ENCODE measurements at regions not wholly inside any gene's neighbourhood (a gene's known extent, or its start where the extent isn't known, plus 50 kb on each side); places are given as distances from the start of the nearest gene placed in this dataset.
A peak's percentile ranks its signal among the peaks of the same experiment; 100 is the strongest.
"Not testable (repeated sequence)": the region's sequence is repeated elsewhere in the genome, so short reads cannot be mapped to it uniquely, and the experiment has no call there.

DNA sequence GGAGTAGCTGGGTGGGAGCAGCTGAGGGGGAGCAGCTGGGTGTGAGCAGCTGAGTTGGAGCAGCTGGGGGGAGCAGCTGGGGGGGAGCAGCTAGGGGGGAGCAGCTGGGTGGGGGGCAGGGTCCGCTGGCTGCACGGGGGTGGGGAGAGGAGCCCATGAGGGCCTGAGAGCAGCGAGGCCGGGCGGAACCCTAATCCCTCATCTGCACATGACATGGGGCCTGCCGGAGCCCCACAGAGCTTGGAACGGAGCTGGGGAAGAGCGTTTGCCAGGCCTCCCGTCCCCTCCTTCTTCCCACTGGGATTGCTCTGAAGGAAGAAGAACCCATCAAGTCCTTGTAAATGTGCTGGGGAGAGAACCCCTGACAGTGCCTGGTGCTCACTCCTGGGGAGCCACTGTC, 83.2 kb upstream of the LPCAT1 start:
- not testable (repeated sequence) for H3K36me3 Mint-ChIP-seq (ENCODE audit: low read depth); H3K9me3 Mint-ChIP-seq (ENCODE audit: low read depth); H3K4me3 Mint-ChIP-seq (ENCODE audit: unreplicated experiment); H3K4me1 Mint-ChIP-seq (ENCODE audit: low read depth); DNase-seq (ENCODE audit: low spot score); H3K27ac Mint-ChIP-seq (ENCODE audit: unreplicated experiment)
- H3K27me3 Mint-ChIP-seq (ENCODE audit: low read depth): peaks cover 33% of the 10 kb centered on the region

DNA sequence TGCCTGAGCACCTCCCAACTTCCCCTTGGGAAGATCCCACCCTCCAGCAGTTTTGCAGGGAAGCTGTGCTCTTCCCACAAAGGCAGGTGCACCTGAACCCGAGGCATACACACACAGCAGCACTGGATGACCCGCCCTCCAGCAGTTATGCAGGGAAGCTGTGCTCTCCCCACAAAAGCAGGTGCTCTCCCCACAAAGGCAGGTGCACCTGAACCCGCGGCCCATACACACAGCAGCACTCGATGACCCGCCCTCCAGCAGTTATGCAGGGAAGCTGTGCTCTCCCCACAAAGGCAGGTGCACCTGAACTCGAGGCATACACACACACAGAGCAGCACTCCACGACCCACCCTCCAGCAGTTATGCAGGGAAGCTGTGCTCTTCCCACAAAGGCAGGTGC, 80.2 kb upstream of the LPCAT1 start:
- H3K27me3 Mint-ChIP-seq (ENCODE audit: low read depth): peaks cover 36% of the 10 kb centered on the region
- not testable (repeated sequence) for H3K27ac Mint-ChIP-seq (ENCODE audit: unreplicated experiment); H3K9me3 Mint-ChIP-seq (ENCODE audit: low read depth); H3K36me3 Mint-ChIP-seq (ENCODE audit: low read depth); DNase-seq (ENCODE audit: low spot score); H3K4me1 Mint-ChIP-seq (ENCODE audit: low read depth); H3K4me3 Mint-ChIP-seq (ENCODE audit: unreplicated experiment)

DNA sequence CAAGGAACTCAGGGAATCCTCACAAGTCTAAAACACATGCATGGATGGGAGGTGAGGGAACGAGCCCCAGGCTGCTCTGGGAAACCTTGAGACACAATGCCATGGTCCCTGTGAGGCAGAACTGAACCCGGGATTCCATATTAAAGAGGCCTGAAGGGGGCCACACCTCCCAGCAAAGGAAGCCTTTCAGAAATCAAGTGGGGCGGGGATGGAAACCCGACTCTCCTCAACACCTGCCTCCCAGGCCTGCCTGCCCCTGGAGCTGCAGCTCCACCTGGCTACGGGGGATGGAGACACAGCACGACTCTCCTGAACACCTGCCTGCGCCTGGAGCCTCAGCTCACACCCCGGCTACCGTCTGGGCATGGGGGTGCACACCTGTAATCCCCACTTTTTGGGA, 77.8 kb upstream of the LPCAT1 start:
- not testable (repeated sequence) for DNase-seq (ENCODE audit: low spot score); H3K36me3 Mint-ChIP-seq (ENCODE audit: low read depth); H3K4me1 Mint-ChIP-seq (ENCODE audit: low read depth); H3K27ac Mint-ChIP-seq (ENCODE audit: unreplicated experiment); H3K4me3 Mint-ChIP-seq (ENCODE audit: unreplicated experiment); H3K9me3 Mint-ChIP-seq (ENCODE audit: low read depth)
- peaks cover 31% of the 10 kb centered on the region for H3K27me3 Mint-ChIP-seq (ENCODE audit: low read depth)

GRCh38 chr5:1598950-1599737, 75.4 kb upstream of the LPCAT1 start:
- H3K4me1 Mint-ChIP-seq (ENCODE audit: low read depth); H3K4me3 Mint-ChIP-seq (ENCODE audit: unreplicated experiment); DNase-seq (ENCODE audit: low spot score); H3K27ac Mint-ChIP-seq (ENCODE audit: unreplicated experiment); H3K9me3 Mint-ChIP-seq (ENCODE audit: low read depth); H3K36me3 Mint-ChIP-seq (ENCODE audit: low read depth): not testable (repeated sequence)
- peak; percentile 78 for TF ChIP-seq CTCF (IDR thresholded peaks at IDR 0.05)
- peaks cover 25% of the 10 kb centered on the region for H3K27me3 Mint-ChIP-seq (ENCODE audit: low read depth)

DNA sequence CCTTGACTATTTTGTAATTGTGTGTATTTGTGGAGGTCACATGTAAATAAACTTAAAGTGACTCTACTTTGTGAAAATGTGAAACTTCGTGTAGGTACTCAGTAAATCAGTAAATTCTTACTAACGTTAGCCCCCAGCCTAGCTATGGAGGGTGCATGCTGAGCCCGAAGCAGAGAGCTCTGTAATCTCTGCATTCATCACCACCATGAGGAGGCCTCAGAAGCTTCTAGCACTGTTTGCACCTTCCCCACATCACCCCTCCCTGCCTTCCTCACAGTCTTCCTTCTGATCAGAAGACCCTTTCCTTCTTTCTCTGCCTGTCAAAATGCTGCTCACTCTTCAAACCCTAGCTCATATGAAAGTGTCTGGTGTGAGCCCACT, 73.3 kb upstream of the LPCAT1 start:
- H3K36me3 Mint-ChIP-seq (ENCODE audit: low read depth); H3K9me3 Mint-ChIP-seq (ENCODE audit: low read depth); H3K27ac Mint-ChIP-seq (ENCODE audit: unreplicated experiment); H3K4me3 Mint-ChIP-seq (ENCODE audit: unreplicated experiment); DNase-seq (ENCODE audit: low spot score); H3K4me1 Mint-ChIP-seq (ENCODE audit: low read depth): not testable (repeated sequence)
- TF ChIP-seq CTCF (IDR thresholded peaks at IDR 0.05): peak; percentile 17
- H3K27me3 Mint-ChIP-seq (ENCODE audit: low read depth): peaks cover 14% of the 10 kb centered on the region

DNA sequence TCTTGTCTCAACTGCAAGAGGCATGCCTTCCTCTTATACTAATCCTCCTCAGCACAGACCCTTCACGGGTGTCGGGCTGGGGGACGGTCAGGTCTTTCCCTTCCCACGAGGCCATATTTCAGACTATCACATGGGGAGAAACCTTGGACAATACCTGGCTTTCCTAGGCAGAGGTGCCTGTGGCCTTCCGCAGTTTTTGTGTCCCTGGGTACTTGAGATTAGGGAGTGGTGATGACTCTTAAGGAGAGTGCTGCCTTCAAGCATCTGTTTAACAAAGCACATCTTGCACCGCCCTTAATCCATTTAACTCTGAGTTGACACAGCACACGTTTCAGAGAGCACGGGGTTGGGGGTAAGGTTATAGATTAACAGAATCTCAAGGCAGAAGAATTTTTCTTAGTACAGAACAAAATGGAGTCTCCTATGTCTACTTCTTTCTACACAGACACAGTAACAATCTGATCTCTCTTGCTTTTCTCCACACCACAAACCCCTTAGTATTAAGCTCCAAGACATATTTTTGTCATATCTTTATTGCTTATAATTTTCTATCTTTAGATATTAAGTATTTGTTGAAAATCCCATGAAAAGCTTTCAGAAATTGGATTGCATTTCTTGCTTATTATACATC, 72.8 kb upstream of the LPCAT1 start:
- H3K27me3 Mint-ChIP-seq (ENCODE audit: low read depth): peaks cover 14% of the 10 kb centered on the region
- not testable (repeated sequence) for DNase-seq (ENCODE audit: low spot score); H3K27ac Mint-ChIP-seq (ENCODE audit: unreplicated experiment); H3K36me3 Mint-ChIP-seq (ENCODE audit: low read depth); H3K4me1 Mint-ChIP-seq (ENCODE audit: low read depth); H3K4me3 Mint-ChIP-seq (ENCODE audit: unreplicated experiment); H3K9me3 Mint-ChIP-seq (ENCODE audit: low read depth)

- Mint-ChIP-seq H3K27me3 (ENCODE audit: low read depth) (peaks cover 4% of the 10 kb centered on the region), H3K36me3 (ENCODE audit: low read depth) (no peaks in the 10 kb centered on the region)
- no peak for DNase-seq (ENCODE audit: low spot score)
These were observed 70.8 kb upstream of the LPCAT1 start for GRCh38 chr5:1594357-1595106.

More at GRCh38 chr5:1594357-1595106, 70.8 kb upstream of the LPCAT1 start:
- Mint-ChIP-seq H3K4me3 (ENCODE audit: unreplicated experiment) (peak overlapping the region; percentile 67), H3K27ac (ENCODE audit: unreplicated experiment) (no peak overlapping the region), H3K9me3 (ENCODE audit: low read depth) (no peaks in the 10 kb centered on the region), H3K4me1 (ENCODE audit: low read depth) (no peaks in the 10 kb centered on the region)
- TF ChIP-seq CTCF (IDR thresholded peaks at IDR 0.05): peak; percentile 69

Data from chondrocyte (in vitro differentiated cells).